HG03460 (cell line): ENCODE measurements at regions not wholly inside any gene's neighbourhood (a gene's known extent, or its start where the extent isn't known, plus 50 kb on each side); places are given as distances from the start of the nearest gene placed in this dataset.
"Not testable (repeated sequence)": the region's sequence is repeated elsewhere in the genome, so short reads cannot be mapped to it uniquely, and the experiment has no call there.

Source experiments
- ATAC-seq: cut with Tn5 transposase; IDR thresholded peaks from one replicate; pipeline ENCODE4 v1.9.1; 2021; ENCODE audit not compliant: unreplicated experiment

DNA sequence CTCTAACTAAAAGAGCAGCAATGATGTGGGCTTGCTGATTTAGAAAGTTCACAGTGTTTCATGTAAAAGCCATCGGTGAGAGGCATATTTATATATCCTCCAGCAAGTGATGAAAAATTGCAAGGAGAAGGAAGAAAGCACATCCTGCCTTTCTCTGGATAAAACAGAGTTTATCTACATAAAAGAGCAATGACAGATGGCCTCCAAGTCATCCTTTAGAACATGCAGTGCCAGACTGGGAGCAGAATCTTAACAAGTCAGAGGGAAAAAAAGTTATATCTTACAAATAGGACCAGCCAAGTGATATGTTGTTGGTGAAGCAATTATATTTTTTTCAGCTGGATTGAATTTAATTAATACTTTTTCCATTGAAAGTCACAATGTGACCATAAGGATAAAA is 253.8 kb upstream of the MGMT start:
- no peak for ATAC-seq

DNA sequence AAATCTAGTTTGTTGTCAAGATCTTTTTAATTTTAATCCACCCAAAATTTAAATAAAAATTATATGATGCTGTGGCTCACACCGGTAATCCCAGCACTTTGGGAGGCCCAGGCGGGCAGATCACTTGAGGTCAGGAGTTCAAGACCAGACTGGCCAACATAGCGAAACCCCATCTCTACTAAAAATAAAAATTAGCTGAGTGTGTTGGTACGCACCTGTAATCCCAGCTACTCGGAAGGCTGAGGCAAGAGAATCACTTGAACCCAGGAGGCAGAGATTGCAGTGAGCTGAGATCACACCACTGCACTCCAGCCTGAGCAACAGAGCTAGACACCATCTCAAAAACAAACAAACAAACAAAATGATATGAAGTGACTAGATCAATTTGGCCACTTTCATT is 253.0 kb upstream of the MGMT start:
- not testable (repeated sequence) for ATAC-seq

DNA sequence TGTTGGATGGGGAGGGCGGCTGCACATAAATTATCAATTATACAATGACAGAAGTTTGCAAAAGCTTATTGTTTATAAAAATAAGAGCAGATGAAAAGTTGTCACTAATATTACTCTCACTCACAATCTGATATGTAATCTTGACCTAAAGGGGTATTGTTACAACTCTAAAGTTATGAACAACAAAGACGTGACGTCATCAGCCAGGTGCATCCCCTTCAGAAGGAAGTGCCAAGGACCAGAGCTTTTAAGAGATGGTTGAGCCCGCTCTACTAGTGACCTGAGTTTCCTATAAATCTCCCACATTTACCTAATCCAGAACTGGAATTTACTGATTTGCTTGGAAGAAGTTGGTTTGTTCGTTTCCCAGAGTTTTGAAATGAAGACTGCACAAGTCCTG is 247.7 kb upstream of the MGMT start:
- no peak for ATAC-seq

DNA sequence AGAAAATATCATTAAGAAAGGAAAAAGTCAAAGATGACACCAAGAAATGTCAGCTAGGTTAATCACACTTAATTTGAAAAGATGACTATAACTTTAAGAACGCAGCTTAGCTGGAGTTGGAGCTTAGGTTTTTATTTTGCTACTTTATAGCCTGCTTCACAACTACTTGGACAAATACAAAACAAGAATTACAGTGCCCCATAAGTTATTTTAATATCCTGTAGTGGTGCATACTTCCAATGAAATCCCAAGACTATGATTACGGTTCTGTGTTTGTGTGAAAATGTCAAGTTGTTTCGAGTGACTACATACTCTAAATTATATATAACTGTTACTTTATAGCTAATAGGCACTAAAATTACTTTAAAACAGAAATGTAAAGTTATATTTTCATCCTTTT is 244.6 kb upstream of the MGMT start:
- no peak for ATAC-seq

DNA sequence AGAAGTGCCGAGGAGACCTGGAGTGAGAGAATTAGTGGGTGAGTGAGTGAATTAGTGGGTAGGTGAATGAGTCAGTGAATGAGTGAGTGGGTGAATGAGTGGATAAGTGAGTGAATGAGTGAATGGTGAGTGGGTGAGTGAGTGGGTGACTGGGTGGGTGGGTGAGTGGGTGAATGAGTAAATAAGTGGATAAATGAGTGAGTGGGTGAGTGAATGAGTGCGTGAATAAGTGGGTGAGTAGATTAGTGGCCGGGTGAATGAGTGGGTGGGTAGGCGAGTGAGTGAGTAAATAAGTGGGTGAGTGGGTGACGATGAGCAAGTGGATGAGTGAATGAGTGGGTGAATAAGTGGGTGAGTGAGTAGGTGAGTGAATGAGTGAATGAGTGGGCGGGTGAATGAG is 243.7 kb upstream of the MGMT start:
- ATAC-seq, result no peak

DNA sequence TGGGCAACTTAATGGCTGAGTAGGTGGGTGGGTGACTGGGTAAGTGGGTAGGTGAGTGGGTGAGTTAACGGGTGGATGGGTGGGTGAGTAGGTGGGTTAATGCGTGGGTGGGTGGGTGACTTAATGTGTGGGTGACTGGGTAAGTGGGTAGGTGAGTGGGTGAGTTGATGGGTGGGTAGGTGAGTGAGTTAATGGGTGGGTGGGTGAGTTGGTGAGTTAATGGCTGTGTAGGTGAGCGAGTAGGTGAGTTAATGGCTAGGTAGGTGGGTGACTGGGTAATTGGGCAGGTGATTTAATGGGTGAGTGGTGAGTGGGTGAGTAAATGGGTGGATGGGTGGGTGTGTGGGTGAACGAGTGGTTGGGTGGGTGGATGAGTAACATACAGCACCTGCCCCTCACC is 243.0 kb upstream of the MGMT start:
- no peak for ATAC-seq

DNA sequence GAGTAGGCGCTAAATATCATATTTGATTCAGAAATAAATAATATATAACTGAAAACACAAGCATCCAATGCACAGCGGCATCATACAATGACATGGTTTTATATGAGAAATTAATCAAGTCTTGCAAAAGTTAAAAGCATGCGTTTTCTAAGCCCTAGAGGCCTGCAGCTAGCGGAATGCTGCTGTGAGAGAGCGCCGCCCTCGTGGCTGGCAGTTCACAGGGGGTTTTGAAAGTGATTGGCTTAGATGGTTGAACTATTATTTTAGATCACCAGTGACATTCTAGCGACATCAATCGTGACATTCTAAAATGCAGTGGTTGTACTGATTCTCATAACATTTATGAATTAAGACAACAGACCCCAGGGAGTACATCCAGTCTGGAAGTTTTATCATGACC is 235.2 kb upstream of the MGMT start:
- ATAC-seq, result no peak

DNA sequence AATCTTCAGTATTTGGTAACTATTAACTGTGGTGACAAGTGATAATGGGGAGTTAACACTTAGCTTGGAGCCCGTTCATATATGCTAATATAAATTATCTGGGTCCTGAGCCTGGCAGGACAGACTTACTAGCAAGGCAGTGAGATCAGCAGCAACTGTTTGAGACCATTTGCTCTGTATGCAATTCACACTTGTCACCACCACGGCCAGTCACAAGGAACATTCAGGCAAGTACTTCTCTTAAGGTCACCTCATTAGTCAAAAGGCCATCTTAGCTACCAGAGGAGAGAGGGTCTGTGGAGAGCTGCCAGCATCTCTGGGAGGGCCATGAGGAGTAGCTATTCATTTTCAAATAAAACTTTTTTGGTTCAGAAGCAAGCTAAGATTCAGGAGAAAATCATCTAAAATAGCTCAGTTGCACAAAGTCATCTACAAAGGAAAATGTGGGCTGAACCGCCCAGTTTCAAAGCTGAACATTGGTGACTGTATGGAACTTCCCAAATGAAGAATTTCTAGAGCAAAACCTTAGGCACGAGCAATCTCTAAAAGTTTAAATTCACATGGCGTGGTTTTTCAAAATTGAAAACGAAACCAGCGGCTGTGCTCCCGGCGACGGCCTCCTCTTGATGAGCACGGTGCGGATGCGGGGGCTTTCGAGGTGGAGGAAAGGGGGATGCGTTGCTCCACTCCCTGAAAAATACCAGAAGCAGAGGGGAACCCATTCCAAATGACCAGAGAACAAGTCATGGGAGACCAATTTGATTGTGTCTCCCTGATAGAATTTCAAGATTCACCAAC is 233.5 kb upstream of the MGMT start:
- no peak for ATAC-seq

DNA sequence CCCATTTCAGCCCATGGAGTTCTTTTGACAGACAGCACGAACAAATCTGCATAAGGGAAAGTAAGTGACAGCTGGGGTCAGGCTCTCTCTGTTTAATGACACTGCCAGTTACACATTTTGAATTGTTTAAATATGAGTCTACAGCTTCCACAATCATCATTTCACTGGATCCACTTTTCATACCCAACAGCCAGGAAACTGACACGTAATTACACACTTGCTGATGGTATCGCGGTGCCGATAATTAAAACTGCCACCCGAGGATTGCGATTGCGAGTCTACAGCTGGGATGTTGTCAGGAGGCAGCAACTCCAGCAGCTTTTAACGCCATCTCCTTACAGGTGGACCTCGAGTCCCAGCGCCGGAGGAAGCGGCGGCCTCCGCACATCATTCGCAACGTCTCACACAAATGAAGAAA is 230.8 kb upstream of the MGMT start:
- ATAC-seq, result no peak

DNA sequence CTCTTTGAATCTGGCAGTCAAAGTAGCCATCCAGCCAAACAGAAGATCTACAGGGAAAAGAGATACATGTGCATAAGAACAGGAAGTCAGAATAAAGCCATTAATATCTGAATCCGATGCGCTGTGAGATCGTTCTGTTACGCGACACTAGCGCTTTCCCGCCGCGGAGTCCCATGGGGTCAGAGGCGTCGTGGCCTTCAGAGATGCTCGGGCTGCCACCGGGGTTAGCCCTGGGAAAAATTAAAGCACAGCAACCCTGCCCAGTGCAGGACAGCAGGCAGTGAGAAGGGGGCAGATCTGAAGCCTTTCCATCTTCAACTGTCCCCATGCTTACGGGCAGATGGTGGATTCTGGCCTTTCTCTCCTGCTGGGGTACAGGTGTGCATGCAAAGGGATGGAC is 225.6 kb upstream of the MGMT start:
- ATAC-seq, result no peak

DNA sequence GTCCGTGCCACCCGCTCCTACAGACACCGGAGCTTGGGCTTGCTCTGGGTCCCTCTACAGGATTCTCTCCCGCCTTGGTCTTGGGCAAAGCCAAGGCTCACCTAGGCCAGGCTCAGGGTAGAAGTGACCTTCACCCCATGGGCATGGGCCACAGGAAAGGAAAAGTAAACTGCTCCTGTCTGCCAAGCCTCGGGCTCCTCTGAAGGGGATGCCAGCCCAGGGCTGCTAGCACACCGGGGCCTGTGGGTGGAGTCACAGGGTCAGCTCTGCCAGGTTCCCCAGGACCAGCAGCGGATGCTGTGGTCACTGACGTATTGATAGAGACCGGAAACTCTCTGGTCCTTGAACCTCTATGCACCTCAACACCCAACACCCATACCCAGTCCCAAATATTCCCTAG is 222.7 kb upstream of the MGMT start:
- no peak for ATAC-seq

DNA sequence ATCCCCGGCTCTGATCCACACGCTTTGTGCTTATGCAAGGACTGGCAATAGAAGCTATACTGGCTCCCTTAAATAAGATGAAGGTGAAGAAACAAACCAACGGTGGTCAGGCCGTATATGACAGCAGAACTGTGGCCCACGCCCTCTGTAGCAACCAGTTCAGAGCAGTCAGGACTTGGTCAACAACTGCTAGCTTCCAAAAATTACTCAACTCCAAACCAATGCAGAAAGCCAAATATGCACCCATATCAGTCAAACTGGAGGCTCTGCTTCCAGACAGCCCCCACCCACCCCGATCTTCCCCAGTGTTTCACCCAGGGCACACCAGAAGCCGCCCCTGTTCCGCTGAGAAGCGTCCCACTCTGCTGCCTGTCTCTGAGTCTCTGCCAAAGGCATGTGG is 222.3 kb upstream of the MGMT start:
- ATAC-seq, result no peak

DNA sequence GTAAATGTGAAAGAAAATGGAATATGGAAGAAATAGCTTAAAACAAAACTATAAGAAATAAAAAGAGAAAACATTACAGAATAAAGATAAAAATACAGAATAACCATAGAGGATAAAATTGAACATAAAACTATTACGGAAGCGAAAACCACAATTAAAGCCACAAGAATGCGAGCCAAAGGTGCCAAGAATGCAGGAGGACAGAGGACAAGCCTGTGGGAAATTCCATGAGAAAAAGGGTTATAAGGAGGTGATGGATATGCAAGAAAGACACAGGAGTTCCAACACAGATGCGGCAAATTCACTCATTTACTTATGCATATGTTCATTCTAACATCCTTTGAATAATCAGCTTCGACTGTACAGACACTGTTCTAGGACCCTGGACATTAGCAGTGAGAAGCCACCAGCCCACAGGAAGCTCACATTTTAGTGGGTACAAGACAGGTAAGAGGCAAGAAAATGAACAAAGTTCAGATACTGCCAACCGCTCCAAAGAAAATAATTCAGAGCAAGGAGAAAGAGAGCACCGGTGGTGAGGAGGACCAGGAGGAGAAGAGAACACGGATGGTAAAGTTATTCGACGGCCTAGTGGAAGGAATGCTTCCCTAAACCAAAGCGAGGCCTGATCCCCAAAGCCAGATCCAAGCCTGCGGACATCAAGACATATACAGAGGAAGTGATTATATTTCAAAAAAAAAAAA is 213.7 kb upstream of the MGMT start:
- no peak for ATAC-seq

DNA sequence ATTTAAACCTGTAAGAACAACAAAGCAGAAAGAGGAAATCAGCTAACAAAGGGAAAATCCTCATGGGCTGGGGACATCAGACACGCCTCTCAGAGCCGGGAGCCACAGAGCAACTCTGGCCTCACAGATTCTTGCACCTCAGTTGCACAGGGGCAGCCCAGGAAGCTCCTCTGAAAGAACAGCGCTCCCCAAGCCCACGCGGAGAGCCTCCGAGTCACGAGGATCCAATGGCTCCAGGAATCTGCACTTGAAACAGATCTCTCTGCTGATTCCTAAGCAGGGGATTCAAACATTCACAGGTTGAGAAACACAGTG is 213.2 kb upstream of the MGMT start:
- no peak for ATAC-seq

DNA sequence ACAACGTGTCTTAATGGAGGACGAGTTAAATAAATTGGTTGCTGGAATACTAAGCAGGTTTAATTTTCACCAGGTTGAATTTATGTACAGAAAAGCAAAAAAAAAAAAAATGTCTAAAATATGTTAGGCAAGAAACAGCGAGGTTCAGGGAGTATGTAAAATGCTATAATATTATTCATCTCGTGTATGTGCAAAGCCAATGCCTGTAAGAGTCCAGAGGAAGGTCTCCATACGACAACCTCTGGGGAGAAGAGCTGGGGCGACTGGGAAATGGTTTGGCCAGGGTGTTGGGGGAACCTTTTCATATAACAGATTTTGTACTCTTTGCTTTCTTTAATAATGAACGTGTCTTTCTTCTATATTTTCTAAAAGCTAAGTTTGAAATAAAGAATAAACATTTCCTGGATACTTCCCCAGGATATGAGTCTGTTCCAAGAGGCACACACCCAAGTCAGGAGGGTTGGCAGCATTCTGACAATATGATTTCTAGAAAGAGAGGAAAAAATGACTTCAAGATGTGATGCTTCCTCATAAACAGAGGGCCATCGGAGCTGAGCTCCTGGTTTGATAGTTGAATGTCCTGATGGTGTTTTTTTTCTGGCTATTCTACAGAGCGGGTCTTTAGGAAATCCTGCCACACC is 208.6 kb upstream of the MGMT start:
- no peak for ATAC-seq

DNA sequence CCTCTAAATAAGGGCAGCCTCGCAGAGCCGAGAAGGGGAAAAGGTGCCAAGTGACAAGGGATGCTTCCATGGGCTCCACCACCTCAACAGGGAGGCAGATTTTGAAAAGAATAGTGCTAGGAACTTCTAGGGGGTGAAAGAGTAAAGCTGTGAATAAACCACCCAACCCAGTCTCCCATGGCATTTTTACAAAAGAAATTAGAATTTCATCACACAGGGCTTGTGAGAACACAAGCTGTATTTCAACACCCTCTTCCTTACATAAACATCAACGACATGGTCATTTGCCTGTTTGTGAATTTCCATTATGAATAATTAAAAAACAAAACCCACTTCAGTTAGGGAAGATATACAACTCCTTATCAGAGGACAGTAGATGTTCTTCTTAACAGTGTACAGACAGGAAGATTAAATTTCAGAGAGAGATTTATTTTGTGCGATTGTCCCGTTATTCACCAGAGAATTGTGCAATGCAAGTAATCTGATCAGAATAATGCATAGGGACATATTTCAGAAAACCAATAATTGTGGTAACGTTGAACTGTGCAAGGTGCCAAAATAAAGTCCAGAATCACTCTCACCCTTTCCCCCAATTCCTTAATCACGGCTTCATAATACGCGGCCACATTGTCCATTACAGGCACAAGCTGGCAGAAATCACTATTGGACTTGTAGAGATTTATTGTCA is 207.8 kb upstream of the MGMT start:
- no peak for ATAC-seq

DNA sequence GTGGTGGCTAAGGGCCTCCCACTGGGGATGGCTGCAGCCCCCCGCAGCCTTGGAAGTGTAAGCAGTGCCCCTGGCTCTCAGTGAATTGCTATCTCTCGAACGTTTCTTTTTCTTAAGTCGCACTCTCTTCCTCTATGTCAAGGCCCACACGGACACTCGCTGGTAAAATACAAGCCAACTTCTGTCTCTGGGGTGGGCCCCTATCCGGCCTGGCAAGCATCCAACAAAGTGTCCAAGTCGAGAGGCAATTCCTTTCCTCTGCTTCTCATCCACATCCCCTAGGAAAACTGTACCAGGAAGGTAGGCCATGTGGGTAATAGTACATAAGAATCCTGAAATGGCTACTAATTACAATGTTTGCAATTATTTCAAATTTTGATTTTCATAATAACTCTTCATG is 194.9 kb upstream of the MGMT start:
- ATAC-seq, result no peak

DNA sequence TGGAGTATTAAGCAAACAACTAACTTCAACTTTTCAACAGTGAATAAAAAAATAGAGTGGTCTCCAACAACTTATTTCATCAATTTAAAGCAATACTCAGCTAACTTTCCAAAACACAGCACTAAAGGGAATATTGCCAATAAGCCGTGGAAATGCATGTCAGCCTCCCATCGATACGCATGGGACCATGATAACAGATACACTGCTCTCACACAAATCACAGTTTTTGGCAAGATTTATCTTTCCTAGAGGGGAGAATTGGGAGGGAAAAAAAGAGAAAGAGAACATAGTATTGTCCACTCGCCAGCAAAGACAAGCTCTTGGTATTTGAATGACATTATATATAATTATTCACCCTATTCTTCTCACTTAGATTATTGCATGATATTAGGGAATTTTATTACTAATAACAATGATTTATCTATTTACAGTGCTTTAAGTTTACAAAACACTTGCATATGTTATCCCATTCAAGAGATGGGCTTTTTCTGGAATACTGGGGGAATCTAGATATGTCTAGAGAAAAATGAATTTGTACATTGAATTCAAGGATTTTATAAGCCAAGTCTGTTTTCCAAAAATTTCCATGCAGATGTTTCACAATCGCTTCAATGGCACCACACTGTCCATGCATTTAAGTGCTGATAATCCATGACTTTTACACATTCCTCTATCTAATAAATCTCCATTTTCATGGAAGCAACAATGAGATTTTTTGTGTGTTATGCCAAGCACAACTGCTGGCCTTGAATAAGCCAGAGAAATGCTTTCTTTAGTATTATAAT is 194.0 kb upstream of the MGMT start:
- no peak for ATAC-seq

DNA sequence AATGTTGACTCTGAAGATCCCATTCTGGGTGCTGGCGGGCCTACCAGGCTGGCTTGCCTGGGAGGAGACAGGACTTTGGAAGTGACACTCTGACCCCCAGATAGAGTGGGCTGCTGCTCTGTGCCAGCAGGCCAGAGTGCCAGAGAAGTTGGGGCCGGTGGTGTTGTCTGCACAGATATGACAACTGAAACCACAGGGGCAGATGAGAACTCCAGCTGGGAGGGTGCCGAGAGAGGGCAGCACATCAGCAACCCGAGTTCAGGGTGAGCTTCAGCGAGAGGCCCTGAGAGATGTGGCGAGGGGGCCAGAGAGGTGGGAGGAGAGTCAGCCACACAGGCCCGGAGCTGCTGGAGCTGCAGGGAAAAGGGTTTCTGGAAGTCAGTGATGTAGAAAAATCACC is 193.2 kb upstream of the MGMT start:
- ATAC-seq, result no peak

DNA sequence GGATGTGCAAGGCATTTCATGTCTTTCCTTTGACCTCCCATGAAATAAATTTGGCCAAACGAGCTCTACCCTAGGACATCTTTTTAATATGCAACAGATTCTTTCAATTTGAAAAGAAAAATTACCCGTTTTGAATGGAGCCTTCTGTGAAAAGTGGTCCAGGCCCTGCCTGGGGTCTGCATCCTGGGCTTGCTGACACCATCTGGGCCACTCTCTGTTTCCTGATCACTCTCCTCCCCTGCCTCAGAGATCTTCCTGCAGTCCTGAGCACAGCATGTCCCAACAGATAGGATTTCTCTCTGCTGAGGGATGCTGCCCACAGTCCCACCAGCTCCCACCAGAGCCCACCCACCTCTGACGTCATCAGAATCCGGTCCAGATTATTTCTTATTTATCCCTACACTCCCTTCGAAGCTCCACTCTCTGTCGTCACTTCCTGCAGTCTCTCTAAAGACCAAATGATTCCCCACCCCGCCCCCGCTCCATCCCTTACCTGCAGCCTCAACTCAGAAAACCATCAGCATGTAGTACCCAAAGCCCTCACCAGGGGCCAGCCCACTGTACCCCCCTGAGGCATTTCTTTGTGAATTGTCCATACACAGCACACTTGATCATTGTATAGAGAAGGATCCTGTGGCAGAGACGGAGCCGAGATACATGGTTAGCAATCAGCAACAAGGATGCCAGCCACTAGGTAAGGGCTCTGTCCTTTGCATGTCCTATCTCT is 192.1 kb upstream of the MGMT start:
- ATAC-seq, result no peak
